B cell (primary cell): ENCODE measurements at regions not wholly inside any gene's neighbourhood (a gene's known extent, or its start where the extent isn't known, plus 50 kb on each side); places are given as distances from the start of the nearest gene placed in this dataset.

ENCODE experiments used
- ATAC-seq: fragments of 200-7000 bp; cut with Tn5 transposase; one replicate; pipeline ENCODE4 v1.10.0; 2021; ENCODE audit warnings: low read depth, mild to moderate bottlenecking, moderate number of reproducible peaks, moderate library complexity
- CTCF ChIA-PET: fragments of 350-600 bp; sonication (Branson Sonifier 250); formaldehyde crosslinking; loops from one replicate; lab custom pipeline; 2021; ENCODE audit warnings: antibody characterized with exemption, inconsistent platforms; lab: Charles Lee
- POLR2A ChIA-PET: fragments of 350-600 bp; sonication (Branson Sonifier 250); formaldehyde crosslinking; loops from one replicate; lab custom pipeline; 2021; ENCODE audit warnings: antibody characterized with exemption; lab: Charles Lee
- DNase-seq: peaks from one replicate; pipeline ENCODE4 v3.0.0; 2013
- H2AFZ ChIP-seq: 2 replicates; pipeline ENCODE4 v1.6.1; 2012; ENCODE audit warnings: mild to moderate bottlenecking, low read depth, low read length; ENCODE audit not compliant: insufficient read depth, poor library complexity, severe bottlenecking
- H3K27ac ChIP-seq, 2 donors: 1 replicate in 1 of 2; 2 replicates in 1 of 2; pipeline ENCODE4 v1.5.1; 2012 to 2013; ENCODE audit warnings: low read length in 2 of 2, mild to moderate bottlenecking in 2 of 2, moderate library complexity in 1 of 2
- H3K27me3 ChIP-seq, 4 experiments: fragments of 200-600 bp in 1 of 4; sonication (generic) in 1 of 4; replicated peaks in 1 of 4; 1 replicate in 2 of 4; 2 replicates in 2 of 4; pipeline versions ENCODE4 v1.6.1 to v1.7.0; 2013 to 2016; ENCODE audit warnings: low read length in 3 of 4, mild to moderate bottlenecking in 2 of 4, mixed read lengths in 1 of 4, moderate library complexity in 1 of 4; ENCODE audit not compliant: insufficient read depth in 4 of 4, control insufficient read depth in 3 of 4; ENCODE audit errors: control extremely low read depth in 1 of 4
- H3K36me3 ChIP-seq, 2 experiments: replicated peaks in 1 of 2; 1 replicate in 1 of 2; 2 replicates in 1 of 2; pipeline versions ENCODE4 v1.6.1 to v1.7.1; 2013; ENCODE audit warnings: low read length in 1 of 2; ENCODE audit not compliant: insufficient read depth in 2 of 2, control insufficient read depth in 1 of 2; ENCODE audit errors: control extremely low read depth in 1 of 2, extremely low read depth in 1 of 2
- H3K4me1 ChIP-seq, 2 donors: fragments of 200-600 bp in 1 of 2; sonication (generic) in 1 of 2; 1 replicate in 1 of 2; 2 replicates in 1 of 2; pipeline versions ENCODE4 v1.5.1 to v1.6.1; 2013 to 2017; ENCODE audit warnings: low read length in 2 of 2; ENCODE audit not compliant: control insufficient read depth in 2 of 2, insufficient read depth in 2 of 2
- H3K4me2 ChIP-seq: replicated peaks from 2 replicates; pipeline ENCODE3; 2012; ENCODE audit warnings: mild to moderate bottlenecking, low read depth, low read length; ENCODE audit not compliant: poor library complexity, severe bottlenecking
- H3K4me3 ChIP-seq, 5 experiments: fragments of 200-600 bp in 1 of 5; sonication (generic) in 1 of 5; 1 replicate in 3 of 5; 2 replicates in 2 of 5; pipeline versions ENCODE4 v1.5.1 to v1.7.0; 2011 to 2016; ENCODE audit warnings: low read length in 4 of 5, mild to moderate bottlenecking in 4 of 5, low read depth in 2 of 5, control low read depth in 1 of 5, moderate library complexity in 1 of 5; ENCODE audit not compliant: insufficient read depth in 1 of 5; ENCODE audit errors: control extremely low read depth in 1 of 5, extremely low read depth in 1 of 5
- H3K79me2 ChIP-seq: fragments of 200-600 bp; sonication (generic); one replicate; pipeline ENCODE4 v1.6.0; 2016; ENCODE audit warnings: low read length; ENCODE audit not compliant: control insufficient read depth, insufficient read depth
- H3K9ac ChIP-seq: fragments of 200-600 bp; sonication (generic); 2 replicates; pipeline ENCODE4 v1.6.1; 2017; ENCODE audit warnings: mild to moderate bottlenecking, low read length, moderate library complexity
- H3K9me3 ChIP-seq, 3 donors: one replicate each; pipeline versions ENCODE4 v1.6.1 to v1.7.1; 2013; ENCODE audit warnings: low read length in 2 of 3; ENCODE audit not compliant: control insufficient read depth in 2 of 3, insufficient read depth in 1 of 3; ENCODE audit errors: control extremely low read depth in 1 of 3
- H4K20me1 ChIP-seq: 2 replicates; pipeline ENCODE4 v1.6.0; 2012; ENCODE audit warnings: mild to moderate bottlenecking, low read length; ENCODE audit not compliant: insufficient read depth, control insufficient read depth, poor library complexity, severe bottlenecking
- H3K27ac Mint-ChIP-seq: one replicate; pipeline ENCODE4 v1.8.0; 2021; ENCODE audit warnings: mixed read lengths
- H3K27me3 Mint-ChIP-seq: one replicate; pipeline ENCODE4 v1.8.0; 2021; ENCODE audit warnings: mixed read lengths
- H3K4me1 Mint-ChIP-seq: one replicate; pipeline ENCODE4 v1.8.0; 2021; ENCODE audit warnings: mixed read lengths
- H3K4me3 Mint-ChIP-seq: one replicate; pipeline ENCODE4 v1.8.0; 2021; ENCODE audit warnings: mixed read lengths
- H3K9me3 Mint-ChIP-seq: one replicate; pipeline ENCODE4 v1.8.0; 2022; ENCODE audit warnings: mixed read lengths; ENCODE audit not compliant: insufficient read depth
- EZH2 ChIP-seq: IDR thresholded peaks from 2 replicates; pipeline ENCODE4 v1.6.1; 2012; ENCODE audit warnings: borderline replicate concordance, low read depth, mild to moderate bottlenecking, moderate library complexity, low read length; ENCODE audit not compliant: insufficient read depth, poor library complexity, severe bottlenecking
- WGBS: methylation state at CpG from one replicate; pipeline ENCODE4 v1.1.5; 2013; ENCODE audit warnings: missing lambda C conversion rate; ENCODE audit not compliant: insufficient coverage; 5-methylcytosine and 5-hydroxymethylcytosine counted together
- intact Hi-C: fragments of 100-400 bp; cut with micrococcal nuclease; formaldehyde crosslinking; loops from one replicate; pipeline ENCODE4 v1.10.0; 2022
- TF ChIP-seq, protein P1 (sequence below): fragments of 200-600 bp; IDR thresholded peaks from one replicate; pipeline ENCODE4 v1.8.0; 2022; ENCODE audit warnings: antibody characterized with exemption, mild to moderate bottlenecking

DNA sequence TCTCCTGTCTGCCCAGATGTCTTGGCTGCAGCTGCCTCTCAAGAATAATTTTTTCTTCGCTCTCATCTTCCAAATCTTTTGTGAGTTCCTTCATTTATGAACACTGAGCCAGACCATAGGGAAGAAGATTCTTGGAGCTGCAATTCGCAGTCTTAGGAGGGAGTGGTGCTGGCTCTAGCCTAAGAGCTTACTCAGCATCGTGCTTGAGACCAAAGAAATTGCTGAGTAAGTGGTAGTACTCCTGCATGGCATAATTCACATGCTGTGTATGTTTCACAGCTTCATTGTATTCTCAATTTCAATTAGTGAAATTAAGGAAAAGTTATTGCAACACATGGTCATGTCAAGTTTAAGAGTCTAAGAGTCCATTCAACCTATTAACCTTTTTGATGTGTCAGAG lies 771.7 kb downstream of the ADCYAP1 start:
- Histone ChIP-seq H3K9ac (no peak overlapping the region), H3K4me1 (no peaks in the 10 kb centered on the region), H4K20me1 (no peaks in the 10 kb centered on the region), H3K79me2 (no peaks in the 10 kb centered on the region), H3K4me2 (no peak overlapping the region), H3K9me3 (peaks cover 0 to 1% (median 1%) of the 10 kb centered on the region in 3 donors), H2AFZ (no peak overlapping the region), H3K27ac (no peak overlapping the region), H3K4me3 (no peak overlapping the region), H3K27me3 (no peaks in the 10 kb centered on the region), H3K36me3 (no peaks in the 10 kb centered on the region)
- intact Hi-C loops, result no loop called here
- H3K9me3 Mint-ChIP-seq, result no peaks in the 10 kb centered on the region
- H3K4me3 Mint-ChIP-seq, result no peak overlapping the region
- TF ChIP-seq, protein P1, sequence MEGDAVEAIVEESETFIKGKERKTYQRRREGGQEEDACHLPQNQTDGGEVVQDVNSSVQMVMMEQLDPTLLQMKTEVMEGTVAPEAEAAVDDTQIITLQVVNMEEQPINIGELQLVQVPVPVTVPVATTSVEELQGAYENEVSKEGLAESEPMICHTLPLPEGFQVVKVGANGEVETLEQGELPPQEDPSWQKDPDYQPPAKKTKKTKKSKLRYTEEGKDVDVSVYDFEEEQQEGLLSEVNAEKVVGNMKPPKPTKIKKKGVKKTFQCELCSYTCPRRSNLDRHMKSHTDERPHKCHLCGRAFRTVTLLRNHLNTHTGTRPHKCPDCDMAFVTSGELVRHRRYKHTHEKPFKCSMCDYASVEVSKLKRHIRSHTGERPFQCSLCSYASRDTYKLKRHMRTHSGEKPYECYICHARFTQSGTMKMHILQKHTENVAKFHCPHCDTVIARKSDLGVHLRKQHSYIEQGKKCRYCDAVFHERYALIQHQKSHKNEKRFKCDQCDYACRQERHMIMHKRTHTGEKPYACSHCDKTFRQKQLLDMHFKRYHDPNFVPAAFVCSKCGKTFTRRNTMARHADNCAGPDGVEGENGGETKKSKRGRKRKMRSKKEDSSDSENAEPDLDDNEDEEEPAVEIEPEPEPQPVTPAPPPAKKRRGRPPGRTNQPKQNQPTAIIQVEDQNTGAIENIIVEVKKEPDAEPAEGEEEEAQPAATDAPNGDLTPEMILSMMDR, result no peak
- no peak for TF ChIP-seq EZH2
- WGBS, result no CpG with 5 or more reads among the region's 3 CpGs
- ChIA-PET POLR2A (no interaction called here), CTCF (no interaction called here)
- H3K27ac Mint-ChIP-seq, result no peak overlapping the region
- DNase-seq (no peak), ATAC-seq (no peak)
- no peaks in the 10 kb centered on the region for H3K27me3 Mint-ChIP-seq
- H3K4me1 Mint-ChIP-seq, result no peaks in the 10 kb centered on the region

- Histone ChIP-seq H2AFZ (no peak overlapping the region), H4K20me1 (no peaks in the 10 kb centered on the region), H3K9ac (no peak overlapping the region), H3K27ac (no peak overlapping the region), H3K36me3 (no peaks in the 10 kb centered on the region), H3K4me3 (no peak overlapping the region), H3K9me3 (no peaks in the 10 kb centered on the region), H3K4me1 (no peaks in the 10 kb centered on the region), H3K4me2 (no peak overlapping the region), H3K79me2 (no peaks in the 10 kb centered on the region), H3K27me3 (no peaks in the 10 kb centered on the region)
- no CpG with 5 or more reads among the region's 1 CpG for WGBS
- ATAC-seq (no peak), DNase-seq (no peak)
- H3K9me3 Mint-ChIP-seq, result no peaks in the 10 kb centered on the region
- TF ChIP-seq, protein P1, result no peak
- TF ChIP-seq EZH2, result no peak
- CTCF ChIA-PET, result no interaction called here
- intact Hi-C loops, result no loop called here
- no peak overlapping the region for H3K27ac Mint-ChIP-seq
- no peaks in the 10 kb centered on the region for H3K27me3 Mint-ChIP-seq
- H3K4me3 Mint-ChIP-seq, result no peak overlapping the region
- no peaks in the 10 kb centered on the region for H3K4me1 Mint-ChIP-seq
- POLR2A ChIA-PET, result no interaction called here
Measured at GRCh38 chr18:1680108-1680507, 775.4 kb downstream of the ADCYAP1 start.
